Stimulated activated memory B cell treated with anti-CD40 and anti-IgM and Interleukin-4, amounts not matched to agents 10 μg/mL and 1 μg/mL and 100 μg/mL, for 72 hours (primary cell): ENCODE measurements at regions not wholly inside any gene's neighbourhood (a gene's known extent, or its start where the extent isn't known, plus 50 kb on each side); places are given as distances from the start of the nearest gene placed in this dataset.

Experiments used
- ATAC-seq: fragments of 150-1000 bp; cut with Tn5 transposase; 2 replicates; pipeline ENCODE4 v1.10.0; 2021
- H3K27ac Mint-ChIP-seq: one replicate; pipeline ENCODE4 v1.8.0; 2022; ENCODE audit warnings: mild to moderate bottlenecking, mixed read lengths
- H3K27me3 Mint-ChIP-seq: one replicate; pipeline ENCODE4 v1.8.0; 2022; ENCODE audit warnings: mixed read lengths
- H3K36me3 Mint-ChIP-seq: one replicate; pipeline ENCODE4 v1.8.0; 2022; ENCODE audit warnings: mixed read lengths
- H3K4me1 Mint-ChIP-seq: one replicate; pipeline ENCODE4 v1.8.0; 2022; ENCODE audit warnings: mixed read lengths
- H3K4me3 Mint-ChIP-seq: one replicate; pipeline ENCODE4 v1.8.0; 2022; ENCODE audit warnings: mild to moderate bottlenecking, moderate library complexity, mixed read lengths
- H3K9me3 Mint-ChIP-seq: one replicate; pipeline ENCODE4 v1.8.0; 2022; ENCODE audit warnings: mixed read lengths

DNA sequence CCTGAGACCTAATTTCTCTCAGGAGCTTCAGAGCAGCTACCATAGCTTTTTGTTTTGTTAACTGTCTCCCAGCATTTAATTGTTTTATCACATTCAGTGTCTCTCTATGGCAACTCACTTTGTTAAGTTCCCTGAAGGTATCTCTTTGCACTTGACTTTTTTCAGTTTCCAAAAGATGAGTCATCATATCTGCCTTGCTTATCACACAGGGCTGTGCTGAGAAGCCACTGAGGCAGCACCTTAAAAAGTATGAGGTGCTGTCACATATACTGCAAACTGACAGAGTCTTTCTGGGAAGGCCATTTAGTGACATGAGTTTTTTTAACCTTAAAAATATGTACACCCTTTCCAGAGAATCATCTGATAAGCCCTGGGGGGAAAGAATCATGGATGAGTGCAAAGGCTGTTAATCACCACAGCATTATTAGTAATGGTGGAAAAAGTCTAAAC is 56.8 kb downstream of the PPP1R3C start:
- Mint-ChIP-seq H3K4me3 (no peak overlapping the region), H3K9me3 (peaks cover 9% of the 10 kb centered on the region), H3K27me3 (peaks cover 17% of the 10 kb centered on the region), H3K36me3 (no peaks in the 10 kb centered on the region), H3K27ac (no peak overlapping the region), H3K4me1 (no peaks in the 10 kb centered on the region)
- no peak for ATAC-seq

DNA sequence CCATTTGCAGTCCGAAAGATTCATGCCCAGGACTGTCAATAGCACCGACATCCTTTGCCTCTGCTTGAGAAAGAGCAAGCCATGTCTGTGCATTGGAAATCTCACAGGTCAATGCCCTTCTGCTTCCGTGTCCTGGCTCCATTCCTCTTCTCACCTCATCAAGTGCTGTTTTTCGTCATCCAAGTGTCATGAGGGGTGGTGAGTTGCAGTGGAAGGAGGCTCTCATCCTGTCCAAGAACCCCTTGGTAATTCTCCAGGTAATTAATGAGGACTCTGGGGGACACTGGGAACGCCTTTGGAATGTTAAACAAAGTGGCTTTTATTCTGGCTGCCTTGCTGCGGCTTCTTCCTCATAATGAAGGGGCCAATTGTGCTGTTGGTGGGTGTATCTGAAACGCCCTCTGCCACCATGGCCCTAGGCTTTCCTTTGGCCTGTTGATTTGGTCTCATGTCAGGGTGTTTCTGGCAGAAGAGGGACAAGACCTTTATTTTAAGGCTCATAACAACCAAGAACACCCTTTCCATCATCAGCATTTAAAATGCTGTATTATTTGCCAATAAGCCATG is 57.7 kb downstream of the PPP1R3C start:
- Mint-ChIP-seq H3K9me3 (peaks cover 3% of the 10 kb centered on the region), H3K27me3 (peaks cover 17% of the 10 kb centered on the region), H3K4me3 (no peak overlapping the region), H3K27ac (no peak overlapping the region), H3K4me1 (no peaks in the 10 kb centered on the region), H3K36me3 (no peaks in the 10 kb centered on the region)
- ATAC-seq, result no peak

DNA sequence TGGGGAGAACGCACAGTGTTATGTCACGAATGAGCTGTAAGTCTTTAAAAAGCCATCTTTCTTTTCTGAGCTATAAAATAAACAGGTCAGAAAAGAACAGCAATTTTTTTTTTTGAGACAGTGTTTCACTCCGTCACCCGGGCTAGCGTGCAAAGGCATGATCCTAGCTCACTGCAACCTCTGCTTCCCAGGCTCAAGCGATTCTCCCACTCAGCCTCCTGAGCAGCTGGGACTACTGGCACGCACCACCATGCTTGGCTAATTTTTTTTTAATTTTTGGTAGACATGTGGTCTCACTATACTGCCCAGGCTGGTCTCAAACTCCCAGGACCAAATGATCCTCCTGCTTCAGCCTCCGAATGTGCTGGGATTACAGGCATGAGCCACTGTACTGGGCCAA is 58.6 kb downstream of the PPP1R3C start:
- no peak for ATAC-seq
- no peaks in the 10 kb centered on the region for H3K36me3 Mint-ChIP-seq
- no peak overlapping the region for H3K4me3 Mint-ChIP-seq
- H3K9me3 Mint-ChIP-seq, result peaks cover 3% of the 10 kb centered on the region
- H3K27me3 Mint-ChIP-seq, result peaks cover 17% of the 10 kb centered on the region
- H3K27ac Mint-ChIP-seq, result no peak overlapping the region
- no peaks in the 10 kb centered on the region for H3K4me1 Mint-ChIP-seq

DNA sequence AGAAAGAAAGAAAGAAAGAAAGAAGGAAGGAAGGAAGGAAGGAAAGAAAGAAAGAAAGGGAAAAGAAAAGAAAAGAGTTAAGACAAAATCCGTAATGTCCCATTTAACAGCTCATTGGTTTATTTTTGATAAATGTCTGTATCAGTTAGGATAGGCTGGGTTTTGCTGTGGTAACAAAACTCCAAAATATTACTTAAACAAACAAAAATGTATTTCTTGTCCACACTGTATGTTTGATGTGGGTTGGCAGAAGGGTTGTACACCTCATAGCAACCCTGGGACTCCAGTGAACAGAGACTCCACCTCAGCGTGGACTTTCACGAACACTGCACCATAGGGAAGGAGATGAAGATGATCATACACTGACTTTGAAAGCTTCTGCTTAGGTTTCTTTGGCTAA is 59.6 kb downstream of the PPP1R3C start:
- Mint-ChIP-seq H3K36me3 (no peaks in the 10 kb centered on the region), H3K9me3 (peaks cover 3% of the 10 kb centered on the region), H3K27ac (no peak overlapping the region), H3K4me1 (no peaks in the 10 kb centered on the region), H3K27me3 (peaks cover 17% of the 10 kb centered on the region), H3K4me3 (no peak overlapping the region)
- ATAC-seq, result no peak

DNA sequence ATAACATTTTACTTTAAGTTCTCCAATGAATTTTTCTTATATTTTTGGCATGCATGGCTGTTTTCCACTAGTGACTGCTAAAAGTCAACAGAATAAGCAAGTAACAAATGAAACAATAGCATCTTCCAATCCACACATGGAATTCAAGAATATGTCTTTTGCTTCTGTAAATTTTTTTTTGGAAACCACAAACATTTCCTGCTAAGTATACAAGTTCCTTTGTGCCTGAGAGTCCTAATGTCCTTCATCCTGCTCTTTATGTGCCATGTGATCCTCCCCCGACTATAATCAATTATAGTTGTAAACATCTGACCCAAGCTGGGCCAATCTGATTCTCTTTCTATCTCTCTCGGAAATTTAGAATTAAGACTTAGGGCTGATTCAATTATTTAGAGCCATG is 61.2 kb downstream of the PPP1R3C start:
- ATAC-seq, result no peak
- no peaks in the 10 kb centered on the region for H3K36me3 Mint-ChIP-seq
- no peak overlapping the region for H3K4me3 Mint-ChIP-seq
- H3K9me3 Mint-ChIP-seq, result peaks cover 3% of the 10 kb centered on the region
- H3K27me3 Mint-ChIP-seq, result peaks cover 17% of the 10 kb centered on the region
- no peak overlapping the region for H3K27ac Mint-ChIP-seq
- no peaks in the 10 kb centered on the region for H3K4me1 Mint-ChIP-seq

DNA sequence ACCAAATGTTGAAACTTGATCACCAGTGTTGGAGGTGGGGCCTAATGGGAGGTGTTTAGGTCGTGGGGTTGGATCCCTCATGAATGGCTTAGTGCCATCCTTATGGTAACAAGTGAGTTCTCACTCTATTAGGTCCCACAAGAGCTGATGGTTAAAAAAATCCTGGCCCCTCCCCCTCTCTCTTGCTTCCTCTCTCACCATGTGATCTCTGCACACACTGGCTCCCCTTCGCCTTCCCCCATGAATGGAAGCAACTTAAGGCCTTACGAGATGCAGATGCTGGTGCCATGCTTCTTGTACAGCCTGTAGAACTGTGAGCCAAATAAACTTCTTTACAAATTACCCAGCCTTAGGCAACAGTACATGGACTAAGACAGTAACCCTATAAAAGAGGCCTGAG is 62.7 kb downstream of the PPP1R3C start:
- Mint-ChIP-seq H3K4me3 (no peak overlapping the region), H3K36me3 (no peaks in the 10 kb centered on the region), H3K27me3 (peaks cover 25% of the 10 kb centered on the region), H3K27ac (no peak overlapping the region), H3K9me3 (peaks cover 3% of the 10 kb centered on the region), H3K4me1 (no peaks in the 10 kb centered on the region)
- ATAC-seq, result no peak

DNA sequence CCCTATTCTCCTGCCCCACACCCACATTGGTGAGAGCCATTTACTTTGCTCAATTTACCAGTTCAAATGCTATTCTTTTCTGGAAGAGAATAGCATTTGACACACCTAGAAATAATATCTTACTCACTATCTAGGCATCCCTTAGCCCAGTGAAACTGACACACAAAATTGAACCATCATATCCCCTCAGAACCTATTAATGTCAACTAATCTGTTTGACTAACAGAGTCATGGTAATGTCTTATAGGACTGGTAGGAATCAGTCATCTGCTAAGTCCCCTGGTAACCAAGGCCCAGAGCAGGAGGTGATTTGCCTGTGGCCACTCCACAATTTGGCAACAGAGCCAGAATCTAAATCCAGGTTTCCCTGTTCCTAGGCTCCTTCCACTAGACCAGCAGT is 63.3 kb downstream of the PPP1R3C start:
- H3K4me3 Mint-ChIP-seq, result no peak overlapping the region

DNA sequence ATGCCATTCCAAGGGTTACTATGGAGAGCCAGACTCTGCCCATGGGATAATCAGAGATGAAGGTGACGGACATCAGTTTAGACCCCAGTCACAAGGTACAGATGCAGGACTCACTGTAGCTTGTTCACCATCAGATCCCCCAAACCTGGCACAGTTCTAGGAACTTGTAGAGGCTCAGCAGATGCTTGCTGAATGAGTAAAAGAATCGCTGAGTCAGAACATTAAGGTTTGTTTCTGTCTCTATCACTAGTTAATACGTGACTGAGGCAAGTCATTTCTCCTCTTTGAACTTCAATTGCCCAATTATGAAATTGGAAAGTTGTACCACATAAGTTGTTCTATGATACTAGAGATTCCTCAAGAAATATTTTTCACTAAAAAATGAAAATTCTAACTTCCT is 65.1 kb downstream of the PPP1R3C start:
- Mint-ChIP-seq H3K36me3 (no peaks in the 10 kb centered on the region), H3K27ac (no peak overlapping the region), H3K9me3 (no peaks in the 10 kb centered on the region), H3K4me1 (no peaks in the 10 kb centered on the region), H3K27me3 (peaks cover 23% of the 10 kb centered on the region), H3K4me3 (no peak overlapping the region)
- no peak for ATAC-seq

More for the DNA sequence above, 63.3 kb downstream of the PPP1R3C start:
- Mint-ChIP-seq H3K9me3 (peaks cover 3% of the 10 kb centered on the region), H3K27me3 (peaks cover 22% of the 10 kb centered on the region), H3K4me1 (no peaks in the 10 kb centered on the region), H3K36me3 (no peaks in the 10 kb centered on the region), H3K27ac (no peak overlapping the region)
- ATAC-seq, result no peak

DNA sequence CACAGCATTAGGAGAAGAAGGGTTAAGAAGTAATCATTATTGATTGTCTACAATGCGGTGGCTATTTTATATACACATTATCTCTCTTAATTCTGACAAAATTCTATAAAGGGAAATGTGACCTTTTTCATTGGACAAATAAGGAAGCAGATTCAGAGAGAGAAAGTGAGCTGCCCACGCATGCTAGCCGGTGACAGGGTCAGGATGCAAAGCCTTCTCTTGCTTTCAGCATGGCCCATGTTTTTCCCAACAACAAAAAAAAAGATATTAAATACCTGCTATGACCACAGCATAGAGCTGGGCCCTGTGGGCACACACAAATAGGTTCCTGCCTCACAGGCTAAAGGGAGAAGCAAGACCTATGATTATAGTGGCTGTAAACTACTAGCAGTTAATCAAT is 66.8 kb downstream of the PPP1R3C start:
- no peak overlapping the region for H3K27ac Mint-ChIP-seq
- H3K27me3 Mint-ChIP-seq, result peaks cover 27% of the 10 kb centered on the region
- ATAC-seq, result peak; percentile 53
- H3K36me3 Mint-ChIP-seq, result no peaks in the 10 kb centered on the region
- H3K4me3 Mint-ChIP-seq, result no peak overlapping the region
- H3K9me3 Mint-ChIP-seq, result peaks cover 2% of the 10 kb centered on the region
- H3K4me1 Mint-ChIP-seq, result no peaks in the 10 kb centered on the region

DNA sequence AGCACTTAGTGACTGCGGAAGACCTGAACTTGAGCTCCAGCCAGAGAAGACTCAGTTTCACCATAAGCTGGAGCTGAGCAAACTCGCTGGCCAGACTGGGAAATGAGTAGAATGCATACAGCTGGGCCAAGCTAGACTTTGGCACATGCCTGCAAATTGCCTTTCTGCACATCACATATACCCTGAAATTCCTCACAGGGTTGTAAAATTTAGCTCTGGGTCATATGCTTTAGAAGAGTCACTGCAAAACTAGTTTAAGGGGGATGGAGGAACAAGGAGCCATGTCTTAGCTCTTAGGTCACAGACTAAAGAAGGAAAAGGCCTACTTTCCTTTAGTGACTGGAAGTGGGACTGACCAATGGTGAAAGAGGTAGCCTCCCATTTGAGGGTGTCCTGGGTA is 67.6 kb downstream of the PPP1R3C start:
- ATAC-seq, result no peak
- no peak overlapping the region for H3K4me3 Mint-ChIP-seq
- peaks cover 34% of the 10 kb centered on the region for H3K27me3 Mint-ChIP-seq
- peaks cover 8% of the 10 kb centered on the region for H3K9me3 Mint-ChIP-seq
- H3K4me1 Mint-ChIP-seq, result no peaks in the 10 kb centered on the region
- no peak overlapping the region for H3K27ac Mint-ChIP-seq
- no peaks in the 10 kb centered on the region for H3K36me3 Mint-ChIP-seq

DNA sequence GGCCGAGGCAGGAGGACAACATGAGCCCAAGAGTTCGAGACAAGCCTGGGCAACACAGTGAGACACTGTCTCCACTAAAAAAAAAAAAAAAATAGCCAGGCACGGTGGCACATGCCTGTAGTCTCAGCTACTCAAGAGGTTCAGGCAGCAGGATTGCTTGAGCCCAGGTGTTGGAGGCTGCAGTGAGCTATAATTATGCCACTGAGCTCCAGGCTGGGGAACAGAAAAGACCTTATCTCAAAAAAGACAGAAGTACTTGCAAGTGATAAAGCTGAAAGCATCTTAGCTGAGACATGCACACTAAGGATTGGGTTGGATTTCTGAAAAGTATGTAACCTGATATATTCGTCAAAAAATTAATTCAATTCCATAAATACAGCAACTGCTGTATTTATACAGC is 68.4 kb downstream of the PPP1R3C start:
- no peaks in the 10 kb centered on the region for H3K4me1 Mint-ChIP-seq
- peaks cover 34% of the 10 kb centered on the region for H3K27me3 Mint-ChIP-seq
- H3K36me3 Mint-ChIP-seq, result no peaks in the 10 kb centered on the region
- H3K9me3 Mint-ChIP-seq, result peaks cover 8% of the 10 kb centered on the region
- H3K27ac Mint-ChIP-seq, result no peak overlapping the region
- no peak overlapping the region for H3K4me3 Mint-ChIP-seq
- ATAC-seq, result no peak
